ACHN (cell line): ENCODE measurements at regions not wholly inside any gene's neighbourhood (a gene's known extent, or its start where the extent isn't known, plus 50 kb on each side); places are given as distances from the start of the nearest gene placed in this dataset.

ENCODE experiments used
- DNase-seq: peaks from one replicate; pipeline ENCODE4 v3.0.0-alpha.2; 2015
- in situ Hi-C: cut with HindIII; loops from 2 replicates; pipeline ENCODE4 v1.10.0; 2017; ENCODE audit warnings: low sequenced_read_pairs, low pct_ligation_motif_present, low pct_unique_long_range_greater_than_20kb

- in situ Hi-C loops, result no loop called here
- no peak for DNase-seq
Observed at GRCh38 chr5:77157732-77158532, 52.5 kb upstream of the PDE8B start.

GRCh38 chr5:77156379-77156778 is 54.1 kb upstream of the PDE8B start:
- in situ Hi-C loops, result no loop called here
- DNase-seq, result no peak

GRCh38 chr5:77155179-77155785 is 55.2 kb upstream of the PDE8B start:
- in situ Hi-C loops, result no loop called here
- no peak for DNase-seq

GRCh38 chr5:77152441-77152840 is 58.0 kb upstream of the PDE8B start:
- in situ Hi-C loops, result no loop called here

GRCh38 chr5:77151501-77151900 is 59.0 kb upstream of the PDE8B start:
- in situ Hi-C loops, result no loop called here
- no peak for DNase-seq

More at GRCh38 chr5:77152441-77152840, 58.0 kb upstream of the PDE8B start:
- DNase-seq, result no peak

- DNase-seq, result no peak
- in situ Hi-C loops, result no loop called here
Observed at GRCh38 chr5:77146896-77147295, 59.8 kb upstream of the ZBED3 start.

- in situ Hi-C loops, result no loop called here
- DNase-seq, result peak; percentile 20
Observed at GRCh38 chr5:77145666-77146065, 58.6 kb upstream of the ZBED3 start.

GRCh38 chr5:77144837-77145139 is 57.7 kb upstream of the ZBED3 start:
- in situ Hi-C loops, result no loop called here
- no peak for DNase-seq

- DNase-seq, result peak; percentile 61
- in situ Hi-C loops, result no loop called here
Observed at GRCh38 chr5:77143998-77144836, 57.1 kb upstream of the ZBED3 start.

GRCh38 chr5:77140350-77140749 is 53.3 kb upstream of the ZBED3 start:
- in situ Hi-C loops, result no loop called here

GRCh38 chr5:77139001-77139400 is 51.9 kb upstream of the ZBED3 start:
- DNase-seq, result no peak
- in situ Hi-C loops, result no loop called here

More at GRCh38 chr5:77140350-77140749, 53.3 kb upstream of the ZBED3 start:
- DNase-seq, result no peak
